ENCODE measurements at regions not wholly inside any gene's neighbourhood (a gene's known extent, or its start where the extent isn't known, plus 50 kb on each side); places are given as distances from the start of the nearest gene placed in this dataset.

- DNase-seq (ENCODE audit: low read depth in 2 of 2) = no peak
Measured at GRCh38 chr14:49017447-49017846, 568.7 kb downstream of the RPS29 start.

- DNase-seq (ENCODE audit: low read depth in 2 of 2) = no peak
Measured at GRCh38 chr14:49016381-49016780, 569.8 kb downstream of the RPS29 start.

DNA sequence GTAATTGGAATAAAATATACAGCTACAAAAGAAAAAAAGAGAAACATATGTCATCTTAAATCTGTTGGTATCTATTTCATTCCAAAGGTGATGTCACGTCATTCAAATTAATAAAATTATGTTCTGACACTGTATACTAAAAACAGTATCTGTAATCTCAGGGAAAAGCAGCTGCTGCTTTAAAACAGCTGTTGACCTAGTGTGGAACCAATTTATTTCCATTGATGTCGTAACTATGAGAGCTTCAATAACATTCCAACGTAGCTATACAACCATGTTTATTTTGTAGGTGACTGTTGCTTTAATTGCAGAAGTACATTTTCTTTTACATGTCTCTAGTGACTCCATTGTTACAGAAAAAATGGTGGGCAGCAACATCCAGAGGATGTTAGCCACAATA, 571.7 kb downstream of the RPS29 start:
- DNase-seq (ENCODE audit: low read depth in 2 of 2) = no peak

DNA sequence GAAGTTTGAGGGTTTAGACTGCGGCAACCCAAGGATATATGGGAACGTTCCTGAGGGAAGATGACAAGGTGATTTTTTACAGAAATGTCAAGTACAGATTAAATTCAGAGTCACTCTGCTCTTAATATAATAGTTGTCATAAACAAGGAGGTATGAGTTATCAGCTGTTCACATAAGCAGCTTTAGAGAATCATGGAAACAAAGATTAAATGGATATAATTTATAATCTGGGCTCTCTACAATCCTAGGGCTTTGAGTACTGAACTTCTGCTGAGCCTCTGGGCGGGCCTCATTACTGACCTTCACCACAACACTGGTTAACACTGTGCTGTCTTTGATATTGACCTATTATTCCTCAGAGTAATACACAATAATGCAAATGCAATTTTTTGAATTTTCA, 577.8 kb downstream of the RPS29 start:
- no peak for DNase-seq (ENCODE audit: low read depth in 2 of 2)

DNA sequence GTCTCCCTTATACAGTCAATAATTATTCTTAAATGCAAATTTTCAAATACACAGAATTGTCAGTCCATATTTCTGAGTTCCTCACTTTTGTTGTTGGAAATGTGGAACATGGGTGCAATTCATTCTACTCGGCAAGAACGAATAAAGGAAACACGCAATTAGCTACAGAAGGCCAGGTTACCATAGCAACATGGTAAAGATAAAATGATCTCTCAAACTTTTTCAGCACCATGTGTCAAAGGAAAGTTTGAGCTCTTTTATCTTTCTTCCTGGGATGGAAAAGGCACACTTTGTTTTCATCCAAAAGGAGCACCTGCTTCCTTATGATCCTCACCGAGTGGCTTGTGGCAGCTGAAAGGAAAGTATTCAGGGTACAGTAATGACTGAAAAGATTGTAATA, 595.0 kb downstream of the RPS29 start:
- DNase-seq (ENCODE audit: low read depth in 2 of 2) = no peak

DNA sequence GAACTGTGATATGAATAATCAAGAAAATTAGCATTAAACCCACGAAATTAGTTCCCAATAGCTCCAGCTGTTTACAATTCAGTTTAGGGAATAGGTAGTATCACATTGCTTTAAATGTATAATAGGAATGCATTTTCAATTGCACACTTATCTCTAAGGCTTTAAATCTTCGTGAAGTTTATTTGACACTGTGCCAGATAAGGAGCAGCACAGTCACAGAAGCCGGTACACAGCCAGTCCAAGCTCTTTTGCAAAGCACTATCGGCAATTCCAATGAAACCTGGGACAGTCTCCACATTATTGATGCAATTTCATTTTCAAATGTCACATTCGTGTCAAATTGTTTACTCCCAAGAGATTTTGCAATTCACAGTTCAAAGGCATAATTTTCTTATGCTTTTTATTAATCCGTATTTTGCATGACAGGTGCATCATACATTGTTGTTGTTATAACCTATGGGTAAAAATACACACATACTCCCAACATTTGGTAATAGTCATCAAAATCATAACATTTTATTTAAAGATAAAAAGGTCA, 602.8 kb downstream of the RPS29 start:
- DNase-seq (ENCODE audit: low read depth in 2 of 2) = no peak

GRCh38 chr14:48974994-48975393, 611.2 kb downstream of the RPS29 start:
- DNase-seq (ENCODE audit: low read depth in 2 of 2) = no peak

- no peak for DNase-seq (ENCODE audit: low read depth in 2 of 2)
Measured at GRCh38 chr14:48973151-48973550, 613.0 kb downstream of the RPS29 start.

DNA sequence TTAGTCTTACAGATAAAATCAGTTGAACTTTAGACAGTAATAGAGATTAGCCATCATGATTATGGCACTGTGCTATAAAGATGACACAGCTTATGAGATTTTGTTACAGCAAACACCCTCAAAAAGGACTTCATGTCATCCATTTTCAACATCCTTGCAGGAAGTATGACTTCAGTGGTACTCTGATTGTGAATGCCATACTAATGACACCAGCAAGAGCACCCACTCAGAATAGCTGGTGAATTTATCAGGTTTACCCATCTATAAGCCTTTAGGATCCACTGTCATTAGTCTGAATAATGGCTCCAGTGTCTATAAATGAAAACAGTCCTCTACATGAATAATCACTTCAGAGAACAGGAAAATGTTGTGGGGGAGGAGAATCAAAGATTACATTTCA, 615.2 kb downstream of the RPS29 start:
- DNase-seq (ENCODE audit: low read depth in 2 of 2) = no peak

DNA sequence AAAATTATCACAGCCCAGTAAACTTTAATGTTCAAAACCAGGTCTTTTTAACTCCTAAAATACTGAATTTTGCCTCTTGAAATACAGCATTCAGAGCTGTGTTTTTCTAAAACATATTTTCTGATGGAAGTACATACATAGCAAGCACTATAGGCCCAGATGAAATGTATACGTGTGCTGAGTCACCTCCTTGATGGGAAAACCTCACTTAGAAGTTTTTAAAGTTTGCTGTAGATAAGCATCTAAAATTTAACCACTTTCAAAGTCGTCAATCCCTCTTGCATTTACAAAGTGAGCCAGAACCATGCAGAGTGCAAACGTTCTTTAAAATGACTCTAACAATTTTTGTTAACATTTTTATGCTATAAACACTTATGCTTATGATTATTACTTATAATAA, 618.8 kb downstream of the RPS29 start:
- no peak for DNase-seq (ENCODE audit: low read depth in 2 of 2)

GRCh38 chr14:48963231-48963790, 622.9 kb downstream of the RPS29 start:
- DNase-seq (ENCODE audit: low read depth in 2 of 2) = no peak

- no peak for DNase-seq (ENCODE audit: low read depth in 2 of 2)
Measured at GRCh38 chr14:48957486-48957885, 628.7 kb downstream of the RPS29 start.

DNA sequence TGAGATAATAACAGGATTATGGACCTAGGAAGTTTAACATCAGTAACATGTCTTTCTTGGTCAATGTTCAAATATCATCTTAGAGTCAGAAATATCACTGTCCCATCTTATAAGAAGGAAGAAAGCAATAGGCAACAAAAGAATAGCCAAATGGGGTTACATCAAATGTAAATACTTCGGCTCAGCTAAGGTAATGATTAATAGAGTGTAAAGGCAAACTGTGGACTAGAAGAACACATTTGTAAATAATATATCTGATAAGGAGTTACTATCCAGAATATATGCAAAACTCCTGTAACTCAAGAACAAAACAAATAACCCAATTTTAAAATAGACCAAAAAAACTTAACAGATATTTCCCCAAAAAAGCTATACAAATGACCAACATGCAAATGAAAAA, 630.3 kb downstream of the RPS29 start:
- DNase-seq (ENCODE audit: low read depth in 2 of 2) = no peak

DNA sequence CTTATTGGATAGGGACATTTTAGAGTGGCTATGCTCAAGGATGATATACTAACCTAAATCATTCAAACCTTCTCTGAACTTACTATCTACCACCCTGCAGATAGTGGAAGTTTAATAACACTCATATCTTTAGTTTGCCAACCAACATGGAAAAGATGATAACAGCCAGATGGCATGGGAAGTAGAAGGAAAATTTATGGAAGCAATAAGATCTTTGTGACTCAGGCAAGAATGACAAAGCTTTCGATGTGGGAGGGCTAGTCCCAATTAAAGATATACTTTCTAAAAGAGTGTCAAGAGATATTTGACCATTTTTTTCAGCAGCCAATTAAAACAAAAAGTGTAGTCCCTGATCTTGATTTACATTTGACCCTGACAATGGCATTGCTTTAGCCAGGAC, 631.7 kb downstream of the RPS29 start:
- no peak for DNase-seq (ENCODE audit: low read depth in 2 of 2)

DNA sequence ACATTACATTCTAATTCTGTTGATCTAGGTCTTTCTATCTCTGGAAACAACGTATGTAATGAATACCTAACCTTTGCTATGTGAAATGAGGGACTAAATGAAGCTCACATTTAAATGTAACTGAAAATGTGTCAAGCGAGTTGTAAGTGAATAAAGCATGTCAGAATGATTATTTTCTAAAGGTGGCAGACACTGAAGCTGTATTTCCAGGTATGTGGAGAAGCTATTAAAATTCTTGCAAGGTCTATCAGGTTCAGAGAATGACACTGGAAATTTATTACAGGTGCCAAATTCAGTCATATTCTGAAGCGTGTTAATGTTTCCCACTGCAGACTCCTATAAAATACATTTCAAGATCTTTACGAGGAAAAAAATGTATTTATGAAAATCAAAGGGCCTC, 641.4 kb downstream of the RPS29 start:
- DNase-seq (ENCODE audit: low read depth in 2 of 2) = no peak

DNA sequence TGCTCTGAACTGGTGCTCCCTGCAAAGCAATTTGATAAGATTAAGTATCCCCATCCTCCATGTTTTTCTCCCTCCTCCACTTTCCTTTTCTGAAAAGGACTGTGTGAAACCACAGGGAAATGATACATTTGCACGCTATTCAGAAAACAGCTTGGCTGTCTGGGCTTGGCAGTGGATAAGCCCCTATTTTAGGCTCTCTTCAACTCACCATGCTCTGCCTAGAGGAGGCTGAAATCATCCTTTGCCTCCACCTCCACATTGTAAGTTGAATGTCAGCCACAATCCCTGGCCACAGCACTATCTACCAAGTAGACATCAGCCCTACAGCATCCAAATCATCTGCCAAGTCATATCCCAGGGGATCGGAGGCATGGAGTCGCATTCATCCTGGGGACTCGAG, 642.3 kb downstream of the RPS29 start:
- DNase-seq (ENCODE audit: low read depth in 2 of 2) = no peak

DNA sequence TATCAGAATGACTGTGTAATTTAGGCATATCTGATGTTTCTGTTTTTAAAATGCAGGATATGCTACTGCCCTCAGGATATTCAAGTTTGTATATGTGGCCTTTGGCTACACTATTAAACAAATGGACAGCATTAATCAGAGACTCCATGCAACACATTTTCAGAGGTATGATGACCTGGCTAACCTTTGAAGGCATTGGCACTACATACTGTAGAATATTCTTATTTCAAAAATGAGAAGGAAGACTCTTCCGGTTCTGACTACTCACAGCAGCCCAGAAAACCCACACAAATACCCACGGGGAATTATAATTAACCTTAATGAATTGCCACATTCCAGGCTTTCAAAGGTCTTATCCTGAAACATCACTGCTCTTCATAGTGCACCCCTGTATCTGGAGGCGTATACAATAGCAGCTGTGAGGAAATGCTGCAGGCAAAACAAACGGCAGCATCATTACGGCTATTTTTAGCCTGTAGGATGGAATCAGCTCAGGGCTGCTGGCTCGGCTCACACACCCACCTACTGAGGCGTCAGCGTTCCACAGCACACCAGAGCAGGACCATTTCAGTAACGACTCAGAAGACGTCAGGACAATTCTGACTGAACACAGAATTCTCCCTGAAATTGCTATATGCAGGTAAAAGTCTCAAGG, 648.5 kb downstream of the RPS29 start:
- DNase-seq (ENCODE audit: low read depth in 2 of 2) = no peak

DNA sequence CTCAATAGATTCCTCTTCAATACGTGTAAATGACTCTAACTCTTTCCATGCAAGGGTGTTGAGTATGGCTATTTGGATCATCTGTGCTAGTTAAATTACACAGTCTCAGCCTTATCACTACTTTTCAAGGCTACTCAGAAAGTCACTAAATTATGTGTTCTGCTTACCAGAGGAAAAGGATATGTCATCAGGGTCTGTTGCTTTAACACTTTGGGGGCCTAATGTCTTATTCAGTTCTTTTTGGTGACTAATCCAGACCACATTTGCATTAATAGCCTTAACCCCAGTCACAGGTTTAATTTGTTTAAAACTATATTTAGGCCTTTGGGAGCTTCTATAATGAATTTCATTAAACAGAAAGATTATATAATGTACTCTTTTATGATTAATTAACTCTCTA, 649.3 kb downstream of the RPS29 start:
- no peak for DNase-seq (ENCODE audit: low read depth in 2 of 2)

DNA sequence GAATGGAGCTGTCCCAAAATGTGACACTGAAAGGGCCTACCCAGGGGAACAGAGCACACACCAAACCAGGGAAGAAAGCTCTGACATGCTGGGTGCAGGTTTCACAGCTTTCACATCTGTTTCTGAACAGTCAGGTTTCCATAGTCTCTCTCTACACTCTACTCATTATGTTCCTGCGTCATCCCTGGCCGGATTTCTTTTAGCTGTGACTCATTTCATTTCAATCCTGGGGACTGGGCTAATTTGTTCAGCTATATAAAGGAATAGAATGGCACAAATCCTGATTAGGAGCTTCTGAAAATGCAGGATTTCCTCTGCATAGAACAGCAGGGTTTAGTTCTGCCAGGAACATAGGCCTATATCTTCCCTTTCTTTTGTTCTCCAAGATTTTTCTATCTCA, 649.8 kb downstream of the RPS29 start:
- no peak for DNase-seq (ENCODE audit: low read depth in 2 of 2)

- no peak for DNase-seq (ENCODE audit: low read depth in 2 of 2)
Measured at GRCh38 chr14:48925184-48925583, 661.0 kb downstream of the RPS29 start.

DNA sequence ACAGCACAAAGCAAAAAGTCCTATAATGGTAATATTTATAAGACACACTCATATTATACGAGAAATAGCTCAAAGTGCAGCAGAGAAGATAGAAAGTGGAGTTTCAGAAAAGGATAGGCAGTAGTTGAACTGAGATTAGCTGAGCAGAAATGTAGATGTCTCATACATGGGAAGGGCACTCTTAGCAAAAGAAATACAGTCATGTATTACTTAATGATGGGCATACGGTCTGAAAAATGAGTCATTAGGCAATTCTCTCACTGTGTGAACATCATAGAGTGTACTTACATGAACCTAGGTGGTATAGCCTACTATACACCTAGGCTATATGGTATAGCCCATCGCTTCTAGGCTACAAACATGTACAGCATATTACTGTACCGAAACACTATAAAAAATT, 671.3 kb downstream of the RPS29 start:
- DNase-seq (ENCODE audit: low read depth in 2 of 2) = no peak

GRCh38 chr14:48914382-48914781, 671.8 kb downstream of the RPS29 start:
- DNase-seq (ENCODE audit: low read depth in 2 of 2) = no peak

GRCh38 chr14:48900565-48900964, 685.6 kb downstream of the RPS29 start:
- no peak for DNase-seq (ENCODE audit: low read depth in 2 of 2)

GRCh38 chr14:48890333-48890732, 695.8 kb downstream of the RPS29 start:
- no peak for DNase-seq (ENCODE audit: low read depth in 2 of 2)
